ENCODE measurements at regions not wholly inside any gene's neighbourhood (a gene's known extent, or its start where the extent isn't known, plus 50 kb on each side); places are given as distances from the start of the nearest gene placed in this dataset.
A peak's percentile ranks its signal among the peaks of the same experiment; 100 is the strongest.

DNA sequence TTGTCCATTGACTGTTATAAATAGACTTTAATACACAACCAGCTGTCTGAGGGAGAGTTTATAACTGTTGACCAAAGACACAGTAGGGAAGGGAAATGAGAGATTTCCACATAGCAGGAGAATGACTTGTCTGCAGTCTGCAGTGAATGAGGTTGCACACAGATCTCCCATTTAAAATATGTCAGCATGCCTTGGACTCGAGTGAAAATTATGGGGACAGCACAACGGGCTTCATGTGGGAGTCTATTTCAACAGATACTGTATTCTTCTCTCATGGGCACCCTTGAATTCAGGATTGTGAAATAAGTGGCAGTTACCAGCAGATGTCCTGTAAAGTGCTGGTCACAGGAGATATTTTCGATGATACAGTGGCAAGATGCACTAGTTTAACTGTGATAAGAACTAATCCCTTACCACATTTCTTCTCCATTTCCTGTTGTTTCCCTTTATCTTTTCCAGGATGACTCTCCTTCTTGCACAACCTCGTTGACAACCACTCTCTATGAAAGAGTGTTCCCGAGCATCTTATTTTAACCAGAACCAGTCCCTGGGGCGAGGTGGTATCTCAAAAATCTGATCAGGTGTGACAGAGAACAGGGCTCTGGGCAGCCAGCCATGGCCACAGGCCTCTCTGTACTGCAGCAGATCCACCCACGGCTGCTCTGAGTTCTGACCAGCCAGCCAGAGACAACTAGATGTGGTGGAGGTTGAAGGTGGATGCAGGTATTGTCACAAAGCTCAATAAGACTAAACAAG, 51.5 kb upstream of the MAP3K1 start:
- Histone ChIP-seq H3K27ac (replicated peaks) (peak overlapping the region; percentile 78), H3K27me3 (ENCODE audit: insufficient read depth, poor library complexity, severe bottlenecking) (no peaks in the 10 kb centered on the region), H3K4me3 (replicated peaks; ENCODE audit: insufficient read depth, low read length) (no peak overlapping the region)
- TF ChIP-seq, protein P1, sequence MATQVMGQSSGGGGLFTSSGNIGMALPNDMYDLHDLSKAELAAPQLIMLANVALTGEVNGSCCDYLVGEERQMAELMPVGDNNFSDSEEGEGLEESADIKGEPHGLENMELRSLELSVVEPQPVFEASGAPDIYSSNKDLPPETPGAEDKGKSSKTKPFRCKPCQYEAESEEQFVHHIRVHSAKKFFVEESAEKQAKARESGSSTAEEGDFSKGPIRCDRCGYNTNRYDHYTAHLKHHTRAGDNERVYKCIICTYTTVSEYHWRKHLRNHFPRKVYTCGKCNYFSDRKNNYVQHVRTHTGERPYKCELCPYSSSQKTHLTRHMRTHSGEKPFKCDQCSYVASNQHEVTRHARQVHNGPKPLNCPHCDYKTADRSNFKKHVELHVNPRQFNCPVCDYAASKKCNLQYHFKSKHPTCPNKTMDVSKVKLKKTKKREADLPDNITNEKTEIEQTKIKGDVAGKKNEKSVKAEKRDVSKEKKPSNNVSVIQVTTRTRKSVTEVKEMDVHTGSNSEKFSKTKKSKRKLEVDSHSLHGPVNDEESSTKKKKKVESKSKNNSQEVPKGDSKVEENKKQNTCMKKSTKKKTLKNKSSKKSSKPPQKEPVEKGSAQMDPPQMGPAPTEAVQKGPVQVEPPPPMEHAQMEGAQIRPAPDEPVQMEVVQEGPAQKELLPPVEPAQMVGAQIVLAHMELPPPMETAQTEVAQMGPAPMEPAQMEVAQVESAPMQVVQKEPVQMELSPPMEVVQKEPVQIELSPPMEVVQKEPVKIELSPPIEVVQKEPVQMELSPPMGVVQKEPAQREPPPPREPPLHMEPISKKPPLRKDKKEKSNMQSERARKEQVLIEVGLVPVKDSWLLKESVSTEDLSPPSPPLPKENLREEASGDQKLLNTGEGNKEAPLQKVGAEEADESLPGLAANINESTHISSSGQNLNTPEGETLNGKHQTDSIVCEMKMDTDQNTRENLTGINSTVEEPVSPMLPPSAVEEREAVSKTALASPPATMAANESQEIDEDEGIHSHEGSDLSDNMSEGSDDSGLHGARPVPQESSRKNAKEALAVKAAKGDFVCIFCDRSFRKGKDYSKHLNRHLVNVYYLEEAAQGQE (IDR thresholded peaks at IDR 0.05; ENCODE audit: insufficient replicate concordance, low read depth): no peak
- TF ChIP-seq POLR2AphosphoS5 (IDR thresholded peaks at IDR 0.05; ENCODE audit: low read depth) (peak; percentile 69), GABPA (IDR thresholded peaks at IDR 0.05; ENCODE audit: low read depth) (no peak), SPI1 (IDR thresholded peaks at IDR 0.05; ENCODE audit: borderline replicate concordance, low read depth) (peak; percentile 7; the same call in 1 of the 2 replicates)
- TF ChIP-seq, protein P2, sequence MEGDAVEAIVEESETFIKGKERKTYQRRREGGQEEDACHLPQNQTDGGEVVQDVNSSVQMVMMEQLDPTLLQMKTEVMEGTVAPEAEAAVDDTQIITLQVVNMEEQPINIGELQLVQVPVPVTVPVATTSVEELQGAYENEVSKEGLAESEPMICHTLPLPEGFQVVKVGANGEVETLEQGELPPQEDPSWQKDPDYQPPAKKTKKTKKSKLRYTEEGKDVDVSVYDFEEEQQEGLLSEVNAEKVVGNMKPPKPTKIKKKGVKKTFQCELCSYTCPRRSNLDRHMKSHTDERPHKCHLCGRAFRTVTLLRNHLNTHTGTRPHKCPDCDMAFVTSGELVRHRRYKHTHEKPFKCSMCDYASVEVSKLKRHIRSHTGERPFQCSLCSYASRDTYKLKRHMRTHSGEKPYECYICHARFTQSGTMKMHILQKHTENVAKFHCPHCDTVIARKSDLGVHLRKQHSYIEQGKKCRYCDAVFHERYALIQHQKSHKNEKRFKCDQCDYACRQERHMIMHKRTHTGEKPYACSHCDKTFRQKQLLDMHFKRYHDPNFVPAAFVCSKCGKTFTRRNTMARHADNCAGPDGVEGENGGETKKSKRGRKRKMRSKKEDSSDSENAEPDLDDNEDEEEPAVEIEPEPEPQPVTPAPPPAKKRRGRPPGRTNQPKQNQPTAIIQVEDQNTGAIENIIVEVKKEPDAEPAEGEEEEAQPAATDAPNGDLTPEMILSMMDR (IDR thresholded peaks at IDR 0.05; ENCODE audit: insufficient read depth, low read length): no peak
- DNase-seq (ENCODE audit: low read depth in 1 of 2, low spot score in 1 of 2): peak; percentile 55 to 67

DNA sequence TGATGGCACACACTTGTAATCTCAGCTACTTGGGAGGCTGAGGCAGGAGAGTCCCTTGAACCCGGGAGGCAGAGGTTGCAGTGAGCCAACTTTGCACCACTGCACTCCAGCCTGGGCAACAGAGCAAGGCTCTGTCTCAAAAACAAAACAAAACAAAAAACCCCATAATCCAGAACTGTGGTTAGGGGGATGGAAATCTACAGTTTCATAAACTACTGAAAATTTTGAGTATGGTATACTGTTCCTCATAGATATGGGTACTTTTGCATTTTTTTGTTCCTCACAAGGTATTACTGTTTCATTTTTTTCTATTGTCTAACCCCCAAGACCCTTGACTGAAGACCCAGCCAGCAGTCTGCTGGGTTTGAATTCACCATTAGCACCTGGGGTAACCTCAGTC, 52.2 kb upstream of the MAP3K1 start:
- TF ChIP-seq GABPA (IDR thresholded peaks at IDR 0.05; ENCODE audit: low read depth) (no peak), POLR2AphosphoS5 (IDR thresholded peaks at IDR 0.05; ENCODE audit: low read depth) (no peak), SPI1 (IDR thresholded peaks at IDR 0.05; ENCODE audit: borderline replicate concordance, low read depth) (no peak)
- TF ChIP-seq, protein P2 (IDR thresholded peaks at IDR 0.05; ENCODE audit: insufficient read depth, low read length): no peak
- TF ChIP-seq, protein P1 (IDR thresholded peaks at IDR 0.05; ENCODE audit: insufficient replicate concordance, low read depth): no peak
- no peak overlapping the region for H3K4me3 ChIP-seq (replicated peaks; ENCODE audit: insufficient read depth, low read length)
- no peak for DNase-seq (ENCODE audit: low read depth in 1 of 2, low spot score in 1 of 2)
- peak overlapping the region; percentile 78 for H3K27ac ChIP-seq (replicated peaks)
- H3K27me3 ChIP-seq (ENCODE audit: insufficient read depth, poor library complexity, severe bottlenecking): no peaks in the 10 kb centered on the region

DNA sequence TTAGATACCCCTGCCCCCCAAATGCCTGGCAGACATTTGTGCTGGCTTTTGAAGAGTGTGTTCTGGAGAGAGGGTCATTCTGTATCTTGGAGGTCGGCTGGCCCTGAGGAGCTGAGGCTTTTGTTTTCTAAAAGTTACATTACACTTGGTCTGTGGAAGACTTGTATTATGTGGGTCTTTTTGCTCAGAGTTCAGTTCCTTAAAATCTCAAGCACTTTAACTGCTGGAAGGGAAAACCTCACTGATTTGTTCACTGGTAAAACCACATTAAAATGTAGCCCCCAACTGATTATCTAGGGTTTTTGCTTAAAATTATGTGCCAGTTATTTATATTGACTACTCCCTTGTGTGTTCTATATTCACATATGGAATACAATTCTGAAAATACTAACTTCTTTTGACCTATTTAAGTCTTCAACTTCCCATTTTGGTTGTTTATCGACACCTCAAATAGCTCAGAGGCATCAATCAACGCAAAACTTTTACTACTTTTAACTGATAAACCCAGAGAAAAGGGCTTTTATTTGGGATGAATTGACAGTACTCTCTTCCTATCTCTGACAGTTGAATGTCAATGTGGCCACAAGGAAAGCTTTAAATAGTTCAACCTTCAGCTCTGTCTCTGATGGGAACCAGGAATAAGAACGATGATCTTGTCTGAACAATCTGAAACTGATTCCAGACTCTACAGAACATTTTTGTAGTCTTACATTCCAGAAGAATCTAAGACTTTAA, 54.0 kb upstream of the MAP3K1 start:
- Histone ChIP-seq H3K27ac (replicated peaks) (peak overlapping the region; percentile 9; the same call in 1 of the 2 replicates), H3K27me3 (ENCODE audit: insufficient read depth, poor library complexity, severe bottlenecking) (no peaks in the 10 kb centered on the region), H3K4me3 (replicated peaks; ENCODE audit: insufficient read depth, low read length) (no peak overlapping the region)
- DNase-seq (ENCODE audit: low read depth in 1 of 2, low spot score in 1 of 2): no peak
- TF ChIP-seq SPI1 (IDR thresholded peaks at IDR 0.05; ENCODE audit: borderline replicate concordance, low read depth): peak; percentile 30; the same call in 1 of the 2 replicates
- TF ChIP-seq, protein P2 (IDR thresholded peaks at IDR 0.05; ENCODE audit: insufficient read depth, low read length): no peak

Data from HL-60 (cell line).